ENCODE measurements at regions not wholly inside any gene's neighbourhood (a gene's known extent, or its start where the extent isn't known, plus 50 kb on each side); places are given as distances from the start of the nearest gene placed in this dataset.

DNA sequence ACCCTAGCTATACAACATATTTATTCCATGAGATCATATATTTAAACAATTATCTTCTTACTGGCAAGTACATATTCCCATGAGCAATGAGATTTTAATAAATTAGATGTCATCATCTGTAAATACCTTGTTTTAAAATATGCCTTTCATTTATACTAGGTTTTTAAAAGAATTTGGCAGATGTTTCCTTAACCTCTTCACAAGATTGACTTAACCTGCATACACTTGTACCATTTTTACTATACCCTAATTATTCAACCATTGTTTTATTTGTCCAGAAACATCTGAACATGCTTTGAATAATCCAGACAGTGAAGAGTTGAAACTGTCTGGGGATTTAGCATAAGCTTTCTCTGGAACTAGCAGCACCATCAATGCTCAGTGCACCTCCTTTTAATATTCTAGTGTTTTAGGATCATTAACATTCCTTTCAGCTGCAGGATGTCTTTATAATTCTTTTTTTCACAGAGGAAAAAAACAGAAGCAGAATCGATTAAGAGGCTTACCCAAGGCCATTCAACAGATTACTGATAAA is 188.0 kb upstream of the TENT5A start:
- TF ChIP-seq, protein P1, sequence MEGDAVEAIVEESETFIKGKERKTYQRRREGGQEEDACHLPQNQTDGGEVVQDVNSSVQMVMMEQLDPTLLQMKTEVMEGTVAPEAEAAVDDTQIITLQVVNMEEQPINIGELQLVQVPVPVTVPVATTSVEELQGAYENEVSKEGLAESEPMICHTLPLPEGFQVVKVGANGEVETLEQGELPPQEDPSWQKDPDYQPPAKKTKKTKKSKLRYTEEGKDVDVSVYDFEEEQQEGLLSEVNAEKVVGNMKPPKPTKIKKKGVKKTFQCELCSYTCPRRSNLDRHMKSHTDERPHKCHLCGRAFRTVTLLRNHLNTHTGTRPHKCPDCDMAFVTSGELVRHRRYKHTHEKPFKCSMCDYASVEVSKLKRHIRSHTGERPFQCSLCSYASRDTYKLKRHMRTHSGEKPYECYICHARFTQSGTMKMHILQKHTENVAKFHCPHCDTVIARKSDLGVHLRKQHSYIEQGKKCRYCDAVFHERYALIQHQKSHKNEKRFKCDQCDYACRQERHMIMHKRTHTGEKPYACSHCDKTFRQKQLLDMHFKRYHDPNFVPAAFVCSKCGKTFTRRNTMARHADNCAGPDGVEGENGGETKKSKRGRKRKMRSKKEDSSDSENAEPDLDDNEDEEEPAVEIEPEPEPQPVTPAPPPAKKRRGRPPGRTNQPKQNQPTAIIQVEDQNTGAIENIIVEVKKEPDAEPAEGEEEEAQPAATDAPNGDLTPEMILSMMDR (IDR thresholded peaks at IDR 0.05; ENCODE audit: extremely low read depth, missing control alignments) = no peak
- DNase-seq (ENCODE audit: low spot score) = no peak

DNA sequence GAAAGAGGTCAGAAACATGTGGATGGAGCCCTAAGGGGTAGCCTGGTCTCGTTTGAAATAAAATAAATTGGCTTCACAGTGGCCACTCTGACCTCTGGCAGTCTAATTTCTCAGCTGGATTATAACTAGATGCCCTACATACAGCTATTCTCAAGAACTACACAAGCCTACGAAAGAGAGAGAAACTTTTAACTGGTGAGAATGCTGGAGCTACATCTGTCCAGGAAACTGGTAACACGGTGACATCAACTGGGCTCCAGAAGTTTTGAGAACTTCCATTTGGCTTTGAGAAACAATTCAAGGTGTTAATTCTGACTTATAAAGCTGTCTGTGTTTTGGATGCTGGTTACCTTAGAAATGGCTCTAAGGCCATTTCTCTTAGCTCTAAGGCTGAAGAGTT is 187.3 kb upstream of the TENT5A start:
- TF ChIP-seq, protein P1 (IDR thresholded peaks at IDR 0.05; ENCODE audit: extremely low read depth, missing control alignments) = no peak
- DNase-seq (ENCODE audit: low spot score) = no peak

DNA sequence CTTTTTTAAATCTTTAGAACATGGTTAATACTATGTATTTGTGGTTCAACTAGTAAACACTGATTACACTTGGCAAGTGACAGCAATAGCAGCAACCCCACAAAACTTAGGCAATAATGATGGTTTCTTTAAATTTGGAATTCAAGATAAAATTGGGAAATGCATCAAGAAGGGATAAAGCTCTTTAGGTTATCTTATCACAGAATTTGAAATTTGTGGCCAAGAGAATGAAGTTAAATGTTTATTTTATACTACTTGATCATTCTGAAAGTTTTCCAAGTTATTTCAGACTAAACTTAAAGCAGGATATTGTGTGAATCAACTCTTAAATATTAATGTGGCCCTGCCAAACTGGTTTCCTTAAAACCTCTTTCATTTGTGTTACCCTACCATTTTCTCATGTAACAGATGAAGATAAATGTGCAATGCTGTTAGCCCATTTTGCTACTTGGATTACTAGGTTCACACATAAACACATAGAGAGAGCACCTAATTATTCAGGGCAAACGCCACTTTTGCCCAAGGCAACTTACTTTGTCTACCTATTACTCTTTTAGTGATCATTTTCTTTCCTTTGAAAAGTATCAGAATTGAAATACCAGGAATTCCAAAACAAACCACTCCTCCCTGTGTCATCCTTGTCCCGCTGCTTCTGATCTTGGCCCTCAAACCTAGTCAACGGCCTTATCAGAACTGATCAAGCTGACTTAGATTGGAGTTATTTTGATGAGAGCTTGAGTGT is 186.7 kb upstream of the TENT5A start:
- no peak for DNase-seq (ENCODE audit: low spot score)
- TF ChIP-seq, protein P1 (IDR thresholded peaks at IDR 0.05; ENCODE audit: extremely low read depth, missing control alignments) = no peak

DNA sequence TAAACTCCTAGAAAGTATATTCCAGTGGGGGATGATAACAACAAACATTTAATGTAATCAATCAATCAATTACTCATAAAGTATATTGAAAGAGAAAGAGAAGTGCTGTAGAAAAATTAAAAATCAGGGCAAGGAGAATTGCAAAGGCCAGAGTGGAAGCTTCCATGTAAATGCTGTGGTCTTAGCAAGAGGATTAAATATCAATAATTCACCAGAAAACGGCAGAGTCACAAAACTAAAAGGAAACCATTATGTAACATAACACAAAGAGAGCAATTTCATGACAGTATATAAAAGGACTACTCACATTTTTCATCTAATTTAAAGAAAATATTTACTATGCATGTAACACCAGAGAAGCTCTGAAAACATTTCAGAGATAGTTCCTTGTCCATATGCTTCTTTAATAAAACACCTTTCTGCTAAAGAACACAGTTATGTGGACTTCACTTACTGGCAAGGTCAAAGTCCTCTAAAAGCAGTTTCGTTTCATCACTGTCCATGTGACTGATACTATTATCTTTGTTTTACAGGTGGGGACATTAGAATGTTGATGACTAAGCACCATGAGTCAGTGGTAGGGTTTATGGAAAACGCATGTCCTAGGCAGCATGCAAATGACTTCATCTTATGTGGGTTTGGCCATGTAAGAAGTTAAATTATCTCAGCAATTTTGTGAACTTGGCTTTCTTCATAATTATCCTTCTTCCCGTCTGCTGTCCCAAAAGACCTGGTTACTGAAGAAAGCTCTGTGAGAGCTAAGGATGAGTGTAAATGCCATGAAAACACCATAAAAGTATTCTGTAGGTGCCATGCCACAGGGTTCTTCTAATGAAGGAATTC is 185.8 kb upstream of the TENT5A start:
- TF ChIP-seq, protein P1 (IDR thresholded peaks at IDR 0.05; ENCODE audit: extremely low read depth, missing control alignments) = no peak
- DNase-seq (ENCODE audit: low spot score) = no peak

DNA sequence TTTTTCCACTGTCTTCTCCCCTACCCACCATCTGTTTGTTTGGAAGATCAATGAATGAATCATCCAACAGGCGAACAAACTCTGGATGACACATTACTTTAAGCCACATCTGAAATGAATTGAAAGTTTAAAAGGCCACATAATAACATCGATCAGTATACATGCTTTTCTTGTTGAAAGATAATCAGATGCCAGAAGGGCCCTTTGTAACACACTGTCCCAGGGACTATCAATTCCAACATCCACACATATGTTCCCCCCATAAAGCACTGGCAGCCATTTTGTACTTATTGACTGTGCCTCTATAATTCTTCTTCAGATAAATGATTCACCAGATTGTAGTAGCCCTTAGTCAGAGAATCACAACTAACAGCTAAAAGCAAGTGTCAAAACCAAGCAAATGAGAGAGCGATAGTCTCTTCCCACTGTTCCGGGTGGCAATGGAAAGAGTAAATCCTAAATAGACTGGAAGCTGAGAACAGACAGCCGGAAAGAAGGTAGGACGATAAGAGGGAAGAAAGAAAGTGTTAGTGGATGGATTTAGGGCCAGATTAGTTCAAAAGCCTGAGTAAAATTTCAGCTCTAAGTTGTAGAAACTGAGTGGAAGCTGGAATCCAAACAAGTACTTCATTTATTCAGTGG is 184.9 kb upstream of the TENT5A start:
- DNase-seq (ENCODE audit: low spot score) = no peak
- TF ChIP-seq, protein P1 (IDR thresholded peaks at IDR 0.05; ENCODE audit: extremely low read depth, missing control alignments) = no peak

DNA sequence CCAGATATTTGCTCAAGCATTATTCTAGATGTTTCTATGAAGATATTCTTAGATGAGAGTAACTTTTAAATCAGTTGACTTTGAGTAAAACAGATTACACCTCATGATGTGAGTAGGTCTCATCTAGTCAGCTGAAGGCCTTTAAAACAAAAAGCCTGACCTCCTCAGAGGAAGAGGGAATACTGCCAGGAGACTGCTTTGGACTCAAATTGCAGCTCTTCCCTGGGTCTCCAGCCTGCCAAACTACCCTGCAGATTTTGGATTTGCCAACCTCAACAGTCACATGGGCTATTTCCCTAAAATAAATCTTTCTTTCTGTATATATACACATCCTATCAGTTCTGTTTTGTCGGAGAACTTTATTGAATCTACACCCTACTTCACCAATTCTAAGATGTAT is 182.5 kb upstream of the TENT5A start:
- no peak for DNase-seq (ENCODE audit: low spot score)
- TF ChIP-seq, protein P1 (IDR thresholded peaks at IDR 0.05; ENCODE audit: extremely low read depth, missing control alignments) = no peak

All from GM20000 (cell line).